GM19328 (cell line): ENCODE measurements at regions not wholly inside any gene's neighbourhood (a gene's known extent, or its start where the extent isn't known, plus 50 kb on each side); places are given as distances from the start of the nearest gene placed in this dataset.
"Not testable (repeated sequence)": the region's sequence is repeated elsewhere in the genome, so short reads cannot be mapped to it uniquely, and the experiment has no call there.

Experiments used
- ATAC-seq: cut with Tn5 transposase; IDR thresholded peaks from one replicate; pipeline ENCODE4 v1.9.1; 2021; ENCODE audit warnings: mild to moderate bottlenecking, moderate library complexity; ENCODE audit not compliant: unreplicated experiment

- ATAC-seq = no peak
Measured at GRCh38 chr3:75237477-75237876, 426.7 kb upstream of the FRG2C start.

- ATAC-seq = not testable (repeated sequence)
Measured at GRCh38 chr3:75241226-75241962, 422.7 kb upstream of the FRG2C start.

DNA sequence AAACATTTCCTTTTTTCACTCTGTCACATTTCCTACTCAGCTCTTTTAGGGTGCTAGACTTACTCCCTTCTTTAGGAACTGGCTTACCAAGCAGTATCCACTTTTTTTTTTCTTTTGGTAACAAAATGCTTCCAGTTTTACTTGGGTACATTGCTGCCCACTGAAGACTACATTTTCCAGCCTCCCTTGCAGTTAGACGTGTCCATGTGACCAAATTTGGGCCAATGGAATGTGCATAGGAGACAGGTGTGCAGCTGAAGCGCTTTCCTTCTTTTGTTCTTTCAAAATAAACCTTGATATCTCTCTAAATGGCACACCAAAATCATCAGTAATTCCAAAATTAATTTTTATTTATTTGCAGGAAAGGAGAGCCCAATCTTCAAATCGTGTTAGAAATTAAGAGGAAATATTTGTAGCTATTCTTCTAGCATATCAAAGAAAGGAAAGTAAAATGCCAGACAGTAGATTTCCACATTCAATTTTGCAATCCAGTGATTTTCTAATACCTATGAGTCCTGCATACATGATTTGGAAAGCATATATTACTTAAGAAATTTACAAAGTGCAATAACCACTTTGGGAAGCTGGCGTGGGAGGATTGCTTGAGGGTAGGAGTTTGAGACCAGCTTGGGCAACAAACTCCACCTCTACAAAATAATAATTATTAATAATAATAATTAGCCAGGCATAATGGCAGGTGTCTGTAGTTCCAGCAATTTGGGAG lies 422.0 kb upstream of the FRG2C start:
- ATAC-seq = no peak

DNA sequence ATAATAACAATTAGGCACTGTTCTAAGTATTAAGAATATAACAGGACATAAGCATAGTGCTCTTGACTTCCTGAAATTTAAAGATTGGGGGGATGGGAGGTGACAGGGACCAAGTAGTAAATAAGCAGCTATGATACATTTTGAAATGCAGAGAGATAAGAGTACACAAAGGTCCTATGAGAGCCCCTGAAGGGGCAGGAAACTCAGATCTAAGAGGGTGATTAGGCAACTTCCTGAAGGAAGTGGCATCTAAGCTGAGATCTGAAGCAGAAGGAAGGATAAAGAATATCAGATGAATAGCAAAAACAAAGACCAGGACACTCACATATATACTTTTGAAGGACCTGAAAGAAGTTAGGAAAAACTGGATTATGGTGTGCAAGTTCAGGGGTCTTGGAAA lies 415.2 kb upstream of the FRG2C start:
- ATAC-seq = no peak

DNA sequence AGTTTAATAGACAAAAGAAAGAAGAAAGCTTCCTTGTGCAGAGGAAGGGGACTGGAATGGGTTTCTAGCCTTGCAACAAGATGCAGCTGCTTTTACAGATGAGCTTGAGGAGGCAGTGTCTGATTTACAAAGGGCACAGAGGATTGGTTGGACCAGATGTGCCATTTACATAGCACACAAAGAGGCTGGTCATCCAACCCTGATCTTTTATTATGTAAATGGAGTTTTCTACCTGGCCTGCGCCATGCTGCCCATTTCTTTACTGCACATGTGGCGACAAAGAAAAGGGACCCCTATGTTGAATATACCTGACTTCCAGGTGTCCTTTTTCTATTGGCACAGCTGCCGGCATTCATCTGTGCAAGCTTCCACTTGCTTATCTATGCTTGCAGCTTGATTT lies 409.4 kb upstream of the FRG2C start:
- ATAC-seq = no peak

- not testable (repeated sequence) for ATAC-seq
Measured at GRCh38 chr3:75258825-75259683, 405.1 kb upstream of the FRG2C start.

DNA sequence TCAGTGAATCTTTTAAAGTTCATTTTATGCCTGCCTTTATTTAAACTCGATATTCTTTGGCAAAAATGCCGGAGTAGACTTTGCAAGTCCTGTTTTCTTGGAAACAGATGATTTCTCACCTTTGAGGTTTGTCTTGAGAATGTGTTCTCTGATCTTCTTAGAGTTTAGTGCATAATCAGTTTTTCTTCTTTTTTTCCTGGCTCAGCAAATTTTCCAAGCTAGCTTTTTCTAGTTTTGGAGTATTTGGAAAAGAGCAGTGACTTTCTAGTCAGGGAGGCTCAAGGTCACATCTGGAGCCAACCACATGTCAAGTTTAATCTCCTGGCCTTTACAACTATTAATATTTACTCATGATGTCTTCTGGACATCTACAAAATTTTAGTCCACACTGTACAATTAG lies 403.2 kb upstream of the FRG2C start:
- not testable (repeated sequence) for ATAC-seq

GRCh38 chr3:75262661-75263060 lies 401.5 kb upstream of the FRG2C start:
- ATAC-seq = no peak

DNA sequence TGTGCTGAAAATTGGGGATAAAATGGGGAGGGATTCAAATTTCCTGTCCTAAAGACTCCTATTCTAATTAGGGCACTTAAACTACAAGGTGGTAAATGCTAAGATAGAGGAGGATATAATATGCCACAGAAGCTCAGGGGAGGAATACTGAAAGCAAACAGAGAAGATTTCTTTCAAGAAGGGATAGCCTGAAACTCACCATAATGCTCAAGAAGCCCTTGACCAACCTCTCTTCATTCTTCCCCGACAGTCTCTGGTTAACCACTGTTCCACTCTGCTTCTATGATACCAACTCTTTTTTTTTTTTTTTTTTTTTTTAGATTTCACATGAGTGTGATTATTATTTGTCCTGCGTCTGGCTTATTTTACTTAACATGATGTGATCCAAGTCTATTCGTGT lies 398.2 kb upstream of the FRG2C start:
- ATAC-seq = no peak

DNA sequence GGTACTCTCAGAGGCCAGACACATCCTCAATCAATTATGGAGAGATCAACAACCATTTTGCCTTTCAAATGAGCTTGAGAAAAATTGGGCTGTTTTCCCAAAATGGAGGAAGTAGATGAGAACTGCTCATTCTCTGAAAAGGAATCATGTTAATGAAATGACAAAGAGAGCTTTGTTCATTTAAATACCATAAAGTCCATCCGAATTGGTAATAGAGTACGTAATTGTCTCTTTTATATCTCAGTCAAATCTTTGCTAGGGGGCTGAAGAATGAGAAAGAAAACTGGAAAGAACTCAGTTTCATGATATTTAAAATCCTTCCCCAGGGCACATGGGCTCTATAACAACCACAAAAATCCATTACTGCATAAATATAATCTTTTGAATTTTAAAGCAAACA lies 395.6 kb upstream of the FRG2C start:
- not testable (repeated sequence) for ATAC-seq

DNA sequence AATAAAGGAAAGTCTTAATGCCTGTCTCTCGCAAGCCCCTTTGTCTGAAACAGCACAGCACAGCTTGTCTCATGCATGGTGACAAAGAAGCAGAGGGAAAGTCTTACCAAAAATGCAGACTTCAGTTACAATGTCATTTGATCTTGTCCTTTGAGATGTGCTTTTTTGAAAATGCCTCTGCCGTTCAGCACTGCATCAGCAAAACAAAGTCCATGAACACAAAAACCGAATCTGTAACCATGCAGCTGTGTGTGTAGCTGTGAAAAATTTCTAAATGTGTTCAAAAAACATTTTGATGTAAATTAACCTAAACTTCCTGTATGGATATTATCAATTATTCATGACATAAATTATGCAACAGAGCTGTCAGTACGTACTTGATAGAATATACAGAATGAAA lies 391.9 kb upstream of the FRG2C start:
- not testable (repeated sequence) for ATAC-seq

GRCh38 chr3:75272691-75273090 lies 391.4 kb upstream of the FRG2C start:
- ATAC-seq = no peak

GRCh38 chr3:75285531-75286148 lies 378.5 kb upstream of the FRG2C start:
- not testable (repeated sequence) for ATAC-seq

DNA sequence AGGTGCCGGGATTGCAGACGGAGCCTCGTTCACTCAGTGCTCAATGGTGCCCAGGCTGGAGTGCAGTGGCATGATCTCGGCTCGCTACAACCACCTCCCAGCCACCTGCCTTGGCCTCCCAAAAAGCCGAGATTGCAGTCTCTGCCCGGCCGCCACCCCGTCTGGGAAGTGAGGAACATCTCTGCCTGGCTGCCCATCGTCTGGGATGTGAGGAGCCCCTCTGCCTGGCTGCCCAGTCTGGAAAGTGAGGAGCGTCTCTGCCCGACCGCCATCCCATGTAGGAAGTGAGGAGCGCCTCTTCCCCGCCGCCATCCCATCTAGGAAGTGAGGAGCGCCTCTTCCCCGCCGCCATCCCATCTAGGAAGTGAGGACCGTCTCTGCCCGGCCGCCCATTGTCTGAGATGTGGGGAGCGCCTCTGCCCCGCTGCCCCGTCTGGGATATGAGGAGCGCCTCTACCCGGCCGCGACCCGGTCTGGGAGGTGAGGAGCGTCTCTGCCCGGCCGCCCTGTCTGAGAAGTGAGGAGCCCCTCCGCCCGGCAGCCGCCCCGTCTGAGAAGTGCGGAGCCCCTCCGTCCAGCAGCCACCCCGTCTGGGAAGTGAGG lies 375.1 kb upstream of the FRG2C start:
- not testable (repeated sequence) for ATAC-seq

DNA sequence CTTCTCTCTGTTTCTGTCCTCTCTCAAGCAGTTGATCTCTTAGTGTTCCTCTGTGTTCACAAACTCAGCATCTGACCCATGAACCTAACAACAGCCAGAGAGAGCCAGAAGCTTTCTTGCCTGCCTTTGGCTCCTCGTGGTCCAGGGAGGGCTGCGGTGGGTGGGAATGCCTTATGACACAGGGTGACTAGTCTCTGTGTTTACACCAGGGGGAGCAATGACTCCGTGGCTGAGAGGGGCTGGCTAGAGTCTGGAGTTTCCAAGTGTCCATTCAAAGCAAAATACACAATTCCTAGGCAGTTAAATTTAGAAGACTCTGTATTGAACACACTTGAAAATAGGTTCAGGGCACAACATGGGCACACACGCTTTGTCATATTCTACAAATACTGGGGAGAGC lies 370.0 kb upstream of the FRG2C start:
- ATAC-seq = no peak

- no peak for ATAC-seq
Measured at GRCh38 chr3:75295013-75295412, 369.1 kb upstream of the FRG2C start.

- no peak for ATAC-seq
Measured at GRCh38 chr3:75296858-75297257, 367.3 kb upstream of the FRG2C start.

- no peak for ATAC-seq
Measured at GRCh38 chr3:75300606-75301005, 363.5 kb upstream of the FRG2C start.

DNA sequence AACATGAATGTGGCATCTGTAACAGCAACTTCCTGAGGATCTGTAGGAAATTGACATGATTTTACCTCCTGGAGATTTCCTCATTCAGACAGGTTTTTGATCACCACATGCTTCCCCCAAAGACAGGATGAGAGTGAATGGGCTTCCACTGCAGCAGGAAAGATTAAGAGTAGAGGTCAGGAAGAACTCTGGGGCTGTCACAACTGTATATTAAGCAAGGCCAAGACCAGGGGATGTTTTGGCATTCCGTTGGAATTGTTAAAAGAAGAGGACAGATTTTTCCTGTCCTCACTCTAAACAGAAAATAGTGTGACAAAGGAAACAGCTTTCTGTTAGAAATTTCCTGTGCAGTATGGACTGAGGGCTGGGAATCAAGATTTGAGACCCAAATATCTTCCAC lies 363.1 kb upstream of the FRG2C start:
- ATAC-seq = not testable (repeated sequence)

DNA sequence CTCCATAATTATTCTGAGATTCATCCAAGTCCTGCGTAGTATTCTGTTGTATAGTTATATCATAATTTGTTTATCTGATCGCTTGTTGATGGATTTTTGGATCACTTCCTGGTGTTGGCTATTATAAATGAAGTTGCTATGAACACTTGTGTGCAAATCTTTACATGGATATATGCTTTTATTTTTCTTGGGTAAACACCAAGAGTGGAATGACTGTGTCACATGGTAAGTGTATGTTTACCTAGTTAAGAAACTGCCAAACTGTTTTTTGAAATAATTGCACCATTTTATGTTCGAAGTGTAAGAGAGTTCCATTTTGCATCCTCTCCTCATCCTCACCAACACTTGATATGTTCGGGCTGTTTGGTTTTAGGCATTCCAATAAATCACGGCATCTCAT lies 360.4 kb upstream of the FRG2C start:
- no peak for ATAC-seq

- no peak for ATAC-seq
Measured at GRCh38 chr3:75305901-75306300, 358.2 kb upstream of the FRG2C start.
